ENCODE measurements at regions not wholly inside any gene's neighbourhood (a gene's known extent, or its start where the extent isn't known, plus 50 kb on each side); places are given as distances from the start of the nearest gene placed in this dataset.
"Not testable (repeated sequence)": the region's sequence is repeated elsewhere in the genome, so short reads cannot be mapped to it uniquely, and the experiment has no call there.

DNA sequence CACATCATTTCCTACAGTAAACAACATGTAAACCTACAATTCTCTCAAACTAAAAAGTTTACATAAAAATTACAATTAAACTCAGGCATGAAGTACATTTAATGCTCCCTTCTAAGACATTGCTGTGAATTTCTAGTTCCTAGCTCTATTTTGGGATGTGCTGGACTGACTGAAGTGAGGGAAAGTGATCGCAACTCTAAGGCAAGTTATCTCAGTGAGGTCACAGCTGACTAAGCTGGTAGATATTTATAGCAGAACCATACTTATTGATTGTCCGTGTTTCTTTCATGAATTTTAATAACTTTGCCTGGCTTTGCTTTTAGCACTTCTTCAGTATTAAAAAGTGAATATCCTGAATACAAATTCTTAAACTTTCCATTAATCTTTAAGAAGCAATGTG is 570.4 kb upstream of the GALNTL6 start:
- ATAC-seq (no peak), DNase-seq (ENCODE audit: low spot score) (no peak)
- intact Hi-C loops (cut with DNase I) = no loop called here

DNA sequence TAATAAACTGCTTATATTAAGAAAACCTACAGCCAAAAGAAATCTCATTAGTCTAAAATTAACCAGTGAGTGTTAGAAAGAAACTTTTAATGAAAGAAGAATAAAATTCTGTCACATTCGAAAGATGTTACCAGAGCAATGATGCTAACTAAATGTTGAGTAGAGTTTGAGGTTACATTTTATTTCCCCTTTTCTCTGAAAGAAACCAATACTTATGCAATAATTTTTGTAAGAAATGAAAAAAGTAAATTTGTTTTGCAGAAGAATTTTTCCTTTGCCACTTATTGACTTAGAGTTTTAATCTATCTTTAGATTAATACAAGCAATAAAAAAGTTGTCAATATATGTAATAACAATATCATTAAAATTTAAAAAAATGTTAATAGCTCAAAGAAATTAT is 574.0 kb upstream of the GALNTL6 start:
- DNase-seq (ENCODE audit: low spot score) = no peak
- intact Hi-C loops (cut with DNase I) = no loop called here
- ATAC-seq = no peak

DNA sequence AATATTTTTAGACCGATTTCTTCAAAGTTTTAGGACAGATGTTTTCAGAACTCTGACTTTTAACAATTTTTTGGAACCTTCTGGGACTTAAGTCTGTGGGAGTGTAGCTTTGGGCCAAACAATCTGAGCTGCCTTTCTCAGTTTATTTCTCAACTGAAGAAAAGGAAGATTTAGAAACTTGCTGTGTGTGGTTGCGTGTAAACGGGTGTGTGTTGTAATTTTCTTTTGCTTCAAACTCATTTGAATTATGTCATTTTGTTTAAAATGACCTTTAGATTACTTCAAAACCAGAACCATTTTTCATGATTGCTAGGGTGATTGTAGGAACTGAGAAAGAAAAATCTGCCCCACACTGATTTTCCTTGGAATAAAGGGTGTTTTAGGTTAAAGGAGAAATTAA is 577.7 kb upstream of the GALNTL6 start:
- no peak for ATAC-seq
- DNase-seq (ENCODE audit: low spot score) = no peak
- intact Hi-C loops (cut with DNase I) = no loop called here

DNA sequence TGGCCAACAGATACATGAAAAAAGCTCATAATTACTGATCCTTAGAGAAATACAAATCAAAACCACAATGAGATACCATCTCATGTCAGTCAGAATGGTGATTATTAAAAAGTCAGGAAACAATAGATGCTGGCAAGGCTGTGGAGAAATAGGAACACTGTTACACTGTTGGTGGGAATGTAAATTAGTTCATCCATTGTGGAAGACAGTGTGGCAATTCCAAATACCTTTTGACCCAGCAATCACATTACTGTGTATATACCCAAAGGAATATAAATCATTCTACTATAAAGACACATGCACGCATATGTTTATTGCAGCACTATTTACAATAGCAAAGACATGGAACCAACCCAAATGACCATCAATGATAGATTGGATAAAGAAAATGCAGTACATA is 583.9 kb upstream of the GALNTL6 start:
- DNase-seq (ENCODE audit: low spot score); intact Hi-C loops (cut with DNase I); ATAC-seq: not testable (repeated sequence)

DNA sequence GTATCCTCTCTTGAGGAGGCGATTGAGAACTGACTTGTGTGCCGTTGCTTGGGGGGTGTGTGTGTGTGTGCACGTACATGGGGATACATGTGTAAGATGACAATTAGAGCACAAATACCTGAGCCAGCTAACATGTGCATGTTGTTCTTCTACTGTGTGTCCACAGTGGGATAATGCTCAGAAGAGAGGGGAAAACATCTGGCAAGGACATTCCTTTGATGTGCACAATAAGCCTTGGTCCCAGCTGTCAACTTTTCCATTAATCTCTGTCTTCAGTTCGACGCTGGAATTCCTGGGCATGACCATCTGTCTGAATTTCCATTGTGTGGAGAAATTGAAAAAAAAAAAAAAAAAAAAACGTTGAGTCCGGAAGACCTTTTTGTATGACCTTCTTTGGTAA is 592.0 kb upstream of the GALNTL6 start:
- no peak for ATAC-seq
- no peak for DNase-seq (ENCODE audit: low spot score)
- intact Hi-C loops (cut with DNase I) = no loop called here

DNA sequence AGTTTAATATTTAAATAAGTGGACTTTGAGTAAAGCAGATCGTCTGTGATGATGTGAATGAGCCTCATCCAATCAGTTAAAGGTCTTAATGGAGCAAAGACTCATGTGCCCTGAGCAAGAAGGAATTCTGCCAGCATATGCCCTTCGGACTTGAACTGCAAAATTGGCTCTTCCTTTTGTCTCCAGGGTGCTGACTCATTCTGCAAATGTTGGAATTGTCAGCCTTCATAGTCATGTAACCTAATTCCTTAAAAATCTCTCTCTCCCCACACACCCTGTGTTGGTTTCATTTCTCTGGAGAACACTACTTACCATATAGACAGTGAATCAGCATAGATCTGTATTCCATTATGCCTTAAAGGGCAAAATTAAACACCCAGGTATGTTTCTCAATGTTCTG is 609.8 kb upstream of the GALNTL6 start:
- no peak for ATAC-seq
- intact Hi-C loops (cut with DNase I) = no loop called here

DNA sequence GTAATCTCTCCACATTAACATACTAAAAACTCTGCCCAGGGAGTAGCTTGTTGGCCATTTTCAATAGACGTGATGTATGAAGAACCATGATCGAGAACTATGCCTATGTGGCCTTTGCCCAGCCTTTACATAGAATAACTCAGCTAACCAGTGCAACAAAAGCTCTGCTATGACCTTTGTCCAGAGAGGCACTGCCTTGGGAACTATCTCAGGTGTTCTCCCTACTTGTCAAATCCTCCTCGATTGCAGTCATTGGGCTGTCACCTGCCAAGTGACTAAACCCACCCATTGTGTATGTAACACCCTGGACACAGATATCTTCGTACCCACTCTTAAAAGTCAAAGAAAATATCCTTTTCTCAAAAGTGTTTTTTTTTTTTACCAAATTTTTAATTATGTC is 610.3 kb upstream of the GALNTL6 start:
- DNase-seq (ENCODE audit: low spot score) = no peak
- intact Hi-C loops (cut with DNase I) = no loop called here

More for the DNA sequence above, 609.8 kb upstream of the GALNTL6 start:
- DNase-seq (ENCODE audit: low spot score) = no peak

DNA sequence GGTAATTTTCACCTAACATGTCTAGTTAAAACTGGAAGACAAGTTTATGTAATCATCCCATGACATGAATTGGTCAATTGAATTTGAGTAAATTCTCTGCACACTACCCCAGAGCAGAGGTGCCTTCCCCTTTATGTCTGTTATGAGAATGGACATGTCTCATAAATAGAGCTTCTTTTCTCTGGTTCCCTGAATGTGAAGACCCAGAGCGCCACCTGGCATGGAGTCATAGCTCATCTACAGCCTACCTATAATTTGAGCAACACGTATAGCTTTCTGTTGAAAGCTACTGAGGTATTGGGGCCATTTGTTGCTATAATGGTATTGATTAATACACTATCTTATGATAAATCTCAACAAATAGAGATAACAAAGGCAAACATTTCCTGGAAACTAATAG is 626.5 kb upstream of the GALNTL6 start:
- no peak for DNase-seq (ENCODE audit: low spot score)
- intact Hi-C loops (cut with DNase I) = no loop called here
- ATAC-seq = no peak

More for the DNA sequence above, 610.3 kb upstream of the GALNTL6 start:
- no peak for ATAC-seq

DNA sequence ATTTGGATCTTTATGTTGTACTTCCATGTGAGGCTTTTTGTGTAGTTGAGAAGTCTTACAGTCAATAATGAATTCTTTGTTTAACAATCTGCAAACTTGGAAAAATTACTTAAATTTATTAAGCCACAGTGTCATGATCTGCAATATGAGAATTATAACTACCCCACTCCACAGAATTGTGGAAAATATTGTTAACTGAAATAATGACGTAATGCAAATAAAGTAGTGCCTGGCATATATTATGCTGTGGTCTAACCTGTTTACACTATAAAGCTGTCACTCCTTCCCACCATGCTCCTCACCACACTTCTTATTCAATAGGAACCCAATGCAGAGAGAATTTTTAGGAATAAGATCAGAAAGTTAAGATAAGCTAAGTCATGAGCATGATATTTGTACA is 632.1 kb upstream of the GALNTL6 start:
- intact Hi-C loops (cut with DNase I) = no loop called here
- DNase-seq (ENCODE audit: low spot score) (no peak), ATAC-seq (no peak)

DNA sequence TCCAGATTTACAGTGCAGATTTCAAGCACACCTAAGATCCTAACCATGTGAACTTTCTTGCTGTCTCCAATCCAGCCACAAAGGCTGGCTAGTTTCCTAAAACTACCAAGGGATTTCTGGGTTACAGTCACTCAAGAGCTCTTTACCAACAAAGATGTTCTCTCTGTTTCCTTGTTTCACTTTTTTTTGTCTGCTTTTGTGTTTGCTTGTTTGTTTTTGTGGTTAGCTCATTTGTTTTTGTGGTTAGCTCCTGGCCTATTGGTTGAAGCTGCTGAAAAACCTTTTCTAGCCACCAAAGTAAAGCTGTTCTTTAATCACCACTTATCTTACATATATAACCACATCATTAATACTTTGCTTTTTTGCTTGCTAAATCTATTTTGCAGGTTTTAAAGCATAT is 642.5 kb upstream of the GALNTL6 start:
- intact Hi-C loops (cut with DNase I) = no loop called here
- no peak for DNase-seq (ENCODE audit: low spot score)
- ATAC-seq = no peak

DNA sequence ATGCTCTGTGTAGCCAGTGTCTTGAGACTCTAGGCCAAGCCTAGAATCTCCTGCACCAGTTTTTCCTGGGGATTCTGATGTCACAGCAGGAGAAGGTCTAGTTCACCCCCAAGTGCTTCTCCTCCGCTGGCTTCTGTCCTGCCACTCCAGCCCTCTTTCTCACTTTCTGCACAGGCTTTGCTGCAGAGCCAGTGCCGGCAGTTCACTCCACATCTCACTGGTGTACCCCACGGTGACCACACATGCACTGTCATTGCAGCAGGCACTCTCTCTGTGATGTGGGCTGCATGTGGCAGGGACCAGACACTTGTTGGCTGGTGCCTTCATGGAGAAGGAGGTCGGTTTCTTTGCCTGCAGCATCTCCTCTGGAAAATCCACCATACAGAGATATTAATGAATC is 643.8 kb upstream of the GALNTL6 start:
- DNase-seq (ENCODE audit: low spot score) (no peak), ATAC-seq (no peak)
- intact Hi-C loops (cut with DNase I) = no loop called here

DNA sequence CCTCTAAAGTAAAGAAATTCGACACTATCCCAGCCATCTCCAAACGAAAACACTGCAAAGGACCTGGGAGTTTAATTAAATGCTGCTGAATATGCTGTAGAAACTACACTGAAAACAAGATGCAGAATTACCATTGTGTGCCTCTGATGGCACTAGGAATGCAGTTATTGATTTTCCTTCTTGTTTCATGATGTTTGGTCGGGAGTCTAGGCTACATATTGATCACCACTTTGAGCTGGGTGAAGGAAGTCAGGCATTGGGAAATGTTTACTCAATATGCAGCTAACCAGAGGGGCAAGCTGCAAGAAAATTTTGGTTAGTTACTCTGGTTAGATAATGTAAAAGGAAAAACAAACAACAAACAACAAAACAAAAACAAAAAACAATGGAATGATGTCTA is 650.7 kb upstream of the GALNTL6 start:
- ATAC-seq (no peak), DNase-seq (ENCODE audit: low spot score) (no peak)
- intact Hi-C loops (cut with DNase I) = no loop called here

DNA sequence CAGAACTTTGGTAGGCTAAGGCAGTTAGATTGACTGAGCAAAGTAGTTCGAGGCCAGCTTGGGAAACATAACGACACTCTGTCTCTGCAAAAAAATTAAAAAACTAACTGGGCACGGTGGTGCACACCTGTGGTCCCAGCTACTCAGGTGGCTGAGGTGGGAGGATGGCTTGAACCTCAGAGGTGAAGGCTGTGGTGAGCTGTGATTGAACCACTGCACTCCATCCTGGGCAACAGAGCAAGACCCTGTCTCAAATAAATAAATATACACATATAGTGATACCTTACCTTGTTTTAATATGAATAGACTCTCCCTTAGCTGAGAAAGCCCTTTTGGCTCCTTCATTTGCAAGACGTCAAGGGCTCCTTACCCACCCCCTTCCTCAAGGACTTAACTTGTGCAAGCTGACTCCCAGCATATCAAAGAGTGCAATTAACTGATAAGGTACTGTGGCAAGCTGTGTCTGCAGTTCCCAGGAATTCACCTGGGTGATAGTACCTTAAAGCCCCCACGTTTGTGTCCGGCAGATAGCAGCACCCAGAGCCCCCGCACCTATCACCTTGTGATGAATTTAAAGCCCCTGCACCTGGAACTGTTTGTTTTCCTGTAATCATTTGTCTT is 655.6 kb upstream of the GALNTL6 start:
- ATAC-seq = no peak
- intact Hi-C loops (cut with DNase I) = no loop called here

DNA sequence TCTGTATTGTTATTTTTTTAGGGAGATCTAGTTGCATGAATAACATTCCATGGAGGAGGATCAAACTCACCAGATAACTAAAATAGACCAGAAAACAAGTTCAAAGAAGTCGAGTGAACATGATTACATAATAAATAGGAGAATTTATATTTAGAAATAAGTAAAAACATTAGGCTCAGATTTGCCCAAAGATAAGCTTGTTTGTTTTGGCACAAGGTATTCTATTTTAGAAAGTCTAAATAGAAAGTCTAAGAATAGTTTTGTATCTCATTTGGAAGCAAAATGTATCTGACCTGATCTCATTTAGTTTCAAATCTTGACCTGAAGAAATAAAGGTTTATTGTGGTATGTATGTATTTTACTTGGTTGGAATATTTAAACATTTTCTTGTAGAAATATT is 670.6 kb upstream of the GALNTL6 start:
- ATAC-seq (no peak), DNase-seq (ENCODE audit: low spot score) (no peak)
- intact Hi-C loops (cut with DNase I) = no loop called here

More for the DNA sequence above, 655.6 kb upstream of the GALNTL6 start:
- DNase-seq (ENCODE audit: low spot score) = no peak

DNA sequence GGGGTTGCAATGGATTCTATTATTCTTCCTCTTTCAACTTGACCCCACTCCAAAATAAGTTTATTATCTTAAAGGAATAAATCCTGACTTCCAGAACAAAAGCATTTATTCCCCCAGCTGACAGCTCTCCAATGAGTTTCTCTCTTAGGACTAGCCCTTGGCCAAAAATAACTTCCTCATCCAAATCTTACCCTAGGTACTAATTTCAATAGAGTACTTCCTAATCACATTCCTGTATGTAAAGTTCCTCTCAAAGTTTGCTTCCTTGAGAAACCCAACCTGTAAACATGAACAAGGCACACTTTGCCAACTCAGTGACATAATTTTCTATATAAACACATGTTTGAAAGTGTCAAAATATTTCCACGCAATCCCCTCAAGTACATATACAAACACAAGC is 671.2 kb upstream of the GALNTL6 start:
- ATAC-seq = no peak
- intact Hi-C loops (cut with DNase I) = no loop called here
- no peak for DNase-seq (ENCODE audit: low spot score)

DNA sequence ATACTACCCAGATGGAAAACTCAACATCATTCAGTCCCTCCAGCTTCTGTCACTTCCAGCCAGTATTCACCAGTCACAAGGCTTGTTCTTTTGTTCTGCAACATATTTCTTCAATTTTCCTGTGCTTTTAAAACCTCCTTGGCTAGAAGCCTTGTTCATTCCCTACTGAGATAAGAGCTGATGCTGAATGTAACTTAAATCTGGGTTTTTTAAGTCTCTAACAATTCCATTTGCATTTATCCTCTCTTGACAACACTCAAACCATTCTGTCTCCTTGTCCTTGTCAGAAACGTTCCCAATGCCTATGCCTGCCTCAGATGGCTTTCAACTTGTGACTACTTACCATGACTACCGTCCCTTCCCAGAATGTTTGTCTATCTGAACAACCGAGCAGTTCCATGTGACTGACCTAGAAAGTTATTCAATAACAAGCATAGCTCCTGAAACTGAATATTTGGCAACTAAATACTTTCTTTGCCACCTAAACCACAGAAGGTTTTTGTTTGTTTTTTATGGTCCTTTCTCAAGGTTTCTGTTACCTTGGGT is 682.9 kb upstream of the GALNTL6 start:
- no peak for DNase-seq (ENCODE audit: low spot score)
- ATAC-seq = no peak
- intact Hi-C loops (cut with DNase I) = no loop called here

DNA sequence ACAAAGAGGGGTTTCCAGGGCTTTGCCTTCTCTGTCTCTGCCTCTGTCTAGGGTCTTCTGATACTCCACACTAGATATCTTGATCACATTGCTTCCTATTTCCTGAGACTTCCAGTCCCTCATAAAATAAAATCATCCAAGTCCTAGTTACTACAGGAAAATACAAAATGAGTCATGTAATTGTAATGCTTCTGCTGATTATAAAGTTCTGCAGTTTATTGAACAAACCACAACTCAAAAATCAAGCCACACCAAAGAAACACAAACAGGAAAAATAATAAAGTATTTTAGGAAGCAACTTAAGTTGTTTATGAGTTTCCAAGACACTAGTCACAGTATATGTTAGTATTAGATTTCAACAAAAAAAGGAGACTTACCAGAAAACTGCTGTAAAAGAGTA is 695.1 kb upstream of the GALNTL6 start:
- DNase-seq (ENCODE audit: low spot score) = no peak
- intact Hi-C loops (cut with DNase I) = no loop called here
- no peak for ATAC-seq

DNA sequence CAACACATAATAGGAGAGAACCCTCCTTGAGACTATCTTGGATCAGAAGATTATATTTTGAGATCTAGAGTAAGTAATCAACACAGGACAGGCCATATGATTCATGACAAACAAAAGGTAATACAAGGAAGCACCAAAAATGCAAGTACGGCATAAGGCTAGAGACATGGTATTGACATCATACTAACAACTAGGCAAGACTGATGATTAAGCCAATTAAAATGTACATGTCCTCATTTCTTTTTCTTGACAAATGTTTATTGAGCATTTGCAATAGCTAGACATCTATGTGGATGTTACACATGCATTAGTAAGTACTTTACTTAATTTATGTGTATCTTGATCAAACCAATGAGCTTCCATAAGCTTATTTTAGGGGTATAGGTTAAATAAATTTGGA is 695.7 kb upstream of the GALNTL6 start:
- DNase-seq (ENCODE audit: low spot score) = no peak
- intact Hi-C loops (cut with DNase I) = no loop called here

DNA sequence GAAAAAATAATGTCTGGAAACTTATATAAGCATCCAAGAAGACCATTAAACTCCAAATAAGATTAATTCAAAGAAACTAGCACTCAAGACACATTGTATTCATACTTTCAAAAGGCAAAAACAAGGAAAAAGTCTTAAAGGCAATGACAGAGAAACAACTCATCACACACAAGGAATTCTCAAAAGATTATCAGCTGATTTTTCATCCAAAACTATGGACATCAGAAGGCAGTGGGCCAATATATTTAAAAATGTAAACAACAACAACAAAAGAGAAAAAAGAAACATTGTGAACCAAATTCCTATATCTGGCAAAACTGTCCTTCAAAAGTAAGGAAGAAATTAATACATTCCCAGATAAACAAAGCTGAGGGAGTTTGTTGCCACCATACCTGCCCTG is 711.4 kb upstream of the GALNTL6 start:
- intact Hi-C loops (cut with DNase I) = no loop called here
- DNase-seq (ENCODE audit: low spot score) (no peak), ATAC-seq (no peak)

More for the DNA sequence above, 695.7 kb upstream of the GALNTL6 start:
- no peak for ATAC-seq

DNA sequence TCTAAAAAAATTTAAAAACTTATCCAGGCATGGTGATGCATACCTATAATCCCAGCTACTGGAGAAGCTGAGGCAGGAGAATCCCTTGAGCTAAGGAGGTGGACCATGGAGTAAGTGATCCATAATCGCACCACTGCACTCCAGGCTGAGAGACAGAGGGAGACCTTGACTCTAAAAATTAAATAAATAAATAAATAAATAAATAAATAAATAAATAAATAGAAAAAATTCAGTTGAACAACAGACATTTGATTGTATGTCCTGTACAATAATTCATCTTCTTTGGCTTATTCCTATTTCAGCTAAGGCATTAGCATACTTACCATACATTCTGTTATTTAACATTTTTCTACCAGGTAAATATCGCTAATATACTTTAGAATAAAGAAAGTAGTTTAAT is 726.1 kb upstream of the GALNTL6 start:
- intact Hi-C loops (cut with DNase I) = no loop called here
- DNase-seq (ENCODE audit: low spot score) (no peak), ATAC-seq (no peak)

DNA sequence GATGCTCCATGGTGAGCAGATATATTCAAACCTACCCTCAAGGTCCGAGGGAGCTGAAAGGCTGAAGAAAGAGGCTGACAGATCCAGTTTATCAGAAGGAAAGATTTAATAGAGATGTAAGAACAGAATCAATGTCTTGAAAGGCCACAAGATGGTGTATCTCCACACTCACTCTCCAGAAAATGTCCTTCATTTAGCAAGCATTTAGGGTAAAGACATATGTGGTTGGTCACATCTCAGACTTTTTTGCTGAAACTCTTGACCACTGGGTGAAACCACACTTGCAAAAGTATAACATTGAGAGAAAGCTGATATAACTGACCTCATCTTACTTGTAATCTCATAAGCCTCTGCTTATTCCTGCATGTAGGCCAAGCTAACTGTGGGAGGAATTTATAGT is 745.8 kb upstream of the GALNTL6 start:
- DNase-seq (ENCODE audit: low spot score) (no peak), ATAC-seq (no peak)
- intact Hi-C loops (cut with DNase I) = no loop called here

All from sciatic nerve (tissue), 2 donors.